H9 (cell line): ENCODE measurements at regions not wholly inside any gene's neighbourhood (a gene's known extent, or its start where the extent isn't known, plus 50 kb on each side); places are given as distances from the start of the nearest gene placed in this dataset.

Experiments used
- DNase-seq: peaks from one replicate; pipeline ENCODE4 v3.0.0-alpha.2; 2017
- H2AFZ ChIP-seq: one replicate; pipeline ENCODE4 v1.6.1; 2013; ENCODE audit warnings: mild to moderate bottlenecking, low read length, control low read depth, moderate library complexity
- H2AK5ac ChIP-seq: 2 replicates; pipeline ENCODE4 v1.6.1; 2013; ENCODE audit warnings: low read length, control low read depth, mixed read lengths; ENCODE audit not compliant: insufficient read length
- H2BK120ac ChIP-seq: one replicate; pipeline ENCODE4 v1.6.1; 2013; ENCODE audit warnings: low read depth, mild to moderate bottlenecking, low read length, control low read depth, inconsistent platforms; ENCODE audit not compliant: poor library complexity, severe bottlenecking
- H2BK12ac ChIP-seq: 2 replicates; pipeline ENCODE4 v1.6.1; 2013; ENCODE audit warnings: low read length, control low read depth, mixed read lengths, low read depth; ENCODE audit not compliant: insufficient read length
- H2BK15ac ChIP-seq: 2 replicates; pipeline ENCODE4 v1.6.1; 2013; ENCODE audit warnings: low read depth, low read length, control low read depth
- H2BK20ac ChIP-seq: one replicate; pipeline ENCODE4 v1.6.1; 2013; ENCODE audit warnings: low read depth, mild to moderate bottlenecking, low read length, control low read depth, inconsistent platforms; ENCODE audit not compliant: poor library complexity, severe bottlenecking
- H2BK5ac ChIP-seq: 2 replicates; pipeline ENCODE4 v1.6.1; 2013; ENCODE audit warnings: low read length, control low read depth, mixed read lengths; ENCODE audit not compliant: insufficient read length
- H3K14ac ChIP-seq: 2 replicates; pipeline ENCODE4 v1.6.1; 2013; ENCODE audit warnings: low read length, control low read depth; ENCODE audit not compliant: insufficient read depth
- H3K18ac ChIP-seq: 2 replicates; pipeline ENCODE4 v1.6.1; 2013; ENCODE audit warnings: low read depth, mild to moderate bottlenecking, mixed read lengths, low read length, control low read depth; ENCODE audit not compliant: insufficient read length
- H3K23ac ChIP-seq: 2 replicates; pipeline ENCODE4 v1.6.1; 2013; ENCODE audit warnings: low read length, control low read depth, mixed read lengths, low read depth; ENCODE audit not compliant: insufficient read length
- H3K23me2 ChIP-seq: 2 replicates; pipeline ENCODE4 v1.6.1; 2013; ENCODE audit warnings: low read depth, mild to moderate bottlenecking, mixed read lengths, low read length, control low read depth; ENCODE audit not compliant: insufficient read length, poor library complexity, severe bottlenecking
- H3K27ac ChIP-seq: 2 replicates; pipeline ENCODE4 v1.5.1; 2013; ENCODE audit warnings: low read length, control low read depth, mixed read lengths, low read depth; ENCODE audit not compliant: insufficient read length
- H3K27me3 ChIP-seq: 2 replicates; pipeline ENCODE4 v1.6.1; 2013; ENCODE audit warnings: low read length, control low read depth, inconsistent platforms; ENCODE audit not compliant: insufficient read depth
- H3K4ac ChIP-seq: 2 replicates; pipeline ENCODE4 v1.6.1; 2013; ENCODE audit warnings: low read depth, mild to moderate bottlenecking, control low read depth, inconsistent platforms, low read length, moderate library complexity
- H3K4me1 ChIP-seq: 2 replicates; pipeline ENCODE4 v1.6.1; 2013; ENCODE audit warnings: low read length, control low read depth, inconsistent platforms; ENCODE audit not compliant: insufficient read depth
- H3K4me2 ChIP-seq: 2 replicates; pipeline ENCODE4 v1.6.1; 2013; ENCODE audit warnings: low read length, control low read depth, mixed read lengths; ENCODE audit not compliant: insufficient read length, insufficient read depth
- H3K56ac ChIP-seq: 2 replicates; pipeline ENCODE4 v1.6.1; 2013; ENCODE audit warnings: low read depth, mild to moderate bottlenecking, mixed read lengths, low read length, control low read depth; ENCODE audit not compliant: insufficient read length
- H3K79me1 ChIP-seq: 2 replicates; pipeline ENCODE4 v1.6.1; 2013; ENCODE audit warnings: low read depth, mild to moderate bottlenecking, moderate library complexity, low read length, control low read depth, inconsistent platforms; ENCODE audit not compliant: insufficient read depth, poor library complexity, severe bottlenecking
- H3K79me2 ChIP-seq: 2 replicates; pipeline ENCODE4 v1.6.1; 2013; ENCODE audit warnings: low read length, control low read depth, inconsistent platforms; ENCODE audit not compliant: insufficient read depth
- H3K9ac ChIP-seq: 2 replicates; pipeline ENCODE4 v1.6.1; 2013; ENCODE audit warnings: low read length, control low read depth, mixed read lengths; ENCODE audit not compliant: insufficient read length; ENCODE audit errors: extremely low read depth
- H3K9me3 ChIP-seq: one replicate; pipeline ENCODE4 v1.6.1; 2013; ENCODE audit warnings: low read depth, low read length, inconsistent platforms; ENCODE audit not compliant: control insufficient read depth
- H3T11ph ChIP-seq: one replicate; pipeline ENCODE4 v1.6.1; 2013; ENCODE audit warnings: mild to moderate bottlenecking, low read length, control low read depth, inconsistent platforms
- H4K20me1 ChIP-seq: one replicate; pipeline ENCODE4 v1.6.1; 2013; ENCODE audit not compliant: control insufficient read depth, insufficient read length, insufficient read depth
- H4K5ac ChIP-seq: 2 replicates; pipeline ENCODE4 v1.6.1; 2013; ENCODE audit warnings: low read depth, mild to moderate bottlenecking, mixed read lengths, low read length, control low read depth; ENCODE audit not compliant: insufficient read length
- H4K8ac ChIP-seq: replicated peaks from 2 replicates; pipeline ENCODE4 v1.6.1; 2013; ENCODE audit warnings: low read length, control low read depth, mixed read lengths, low read depth; ENCODE audit not compliant: insufficient read length
- H4K91ac ChIP-seq: 2 replicates; pipeline ENCODE4 v1.6.1; 2013; ENCODE audit warnings: low read depth, mild to moderate bottlenecking, moderate library complexity, mixed read lengths, low read length, control low read depth; ENCODE audit not compliant: insufficient read length
- H3K27ac Mint-ChIP-seq, 3 experiments: 2 replicates in 2 of 3; 3 replicates in 1 of 3; pipeline ENCODE4 v1.8.0; 2020 to 2021; ENCODE audit warnings: mixed read lengths in 3 of 3, mild to moderate bottlenecking in 1 of 3, moderate library complexity in 1 of 3
- H3K27me3 Mint-ChIP-seq: 2 replicates; pipeline ENCODE4 v1.8.0; 2021; ENCODE audit warnings: low read depth, mild to moderate bottlenecking, moderate library complexity, mixed read lengths
- H3K36me3 Mint-ChIP-seq, 3 experiments: 2 replicates in 2 of 3; 3 replicates in 1 of 3; pipeline ENCODE4 v1.8.0; 2020 to 2021; ENCODE audit warnings: low read depth in 3 of 3, mixed read lengths in 3 of 3; ENCODE audit not compliant: insufficient read depth in 1 of 3
- H3K4me1 Mint-ChIP-seq, 2 experiments: 2 replicates each; pipeline ENCODE4 v1.8.0; 2020; ENCODE audit warnings: mixed read lengths in 2 of 2
- H3K4me3 Mint-ChIP-seq, 2 experiments: 2 replicates in 1 of 2; 3 replicates in 1 of 2; pipeline ENCODE4 v1.8.0; 2020 to 2021; ENCODE audit warnings: mild to moderate bottlenecking in 2 of 2, mixed read lengths in 2 of 2, moderate library complexity in 1 of 2
- H3K9me3 Mint-ChIP-seq, 2 experiments: 2 replicates in 1 of 2; 3 replicates in 1 of 2; pipeline ENCODE4 v1.8.0; 2020; ENCODE audit warnings: mild to moderate bottlenecking in 2 of 2, mixed read lengths in 2 of 2, moderate library complexity in 1 of 2
- WGBS: extraction: QIAGEN DNeasy Blood & Tissue Kit; methylation state at CpG from one replicate; pipeline ENCODE4 v1.1.7; 2013; ENCODE audit warnings: missing lambda C conversion rate, low lambda C conversion rate, mixed read lengths; ENCODE audit not compliant: insufficient read length; ENCODE audit errors: extremely low coverage; 5-methylcytosine and 5-hydroxymethylcytosine counted together
- TF ChIP-seq, protein P1 (sequence below): fragments of 200-600 bp; sonication (generic); conservative IDR thresholded peaks from 3 replicates; pipeline ENCODE4 v1.8.0; 2021; ENCODE audit warnings: antibody characterized with exemption, mild to moderate bottlenecking

DNA sequence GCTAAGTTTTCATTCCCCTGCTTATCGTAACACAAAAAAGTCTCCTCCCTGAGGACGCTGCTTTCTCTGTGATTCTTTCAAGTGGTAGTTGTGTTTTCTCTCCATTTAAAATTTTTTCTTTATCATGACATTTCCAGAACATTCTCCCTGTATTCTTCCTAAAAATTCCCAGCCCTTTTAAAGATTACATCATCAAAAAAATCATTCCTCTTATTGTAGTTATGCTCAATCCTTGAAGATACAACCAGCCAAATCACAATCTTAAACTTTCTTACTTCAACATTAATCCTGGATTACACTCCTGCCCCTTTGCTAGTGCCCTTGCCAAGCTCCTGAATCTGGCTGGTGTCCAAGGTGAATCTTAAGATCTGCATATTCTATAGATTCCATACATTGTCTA is 163.7 kb upstream of the CBLB start:
- Histone ChIP-seq H2BK12ac (no peak overlapping the region), H3K79me1 (no peaks in the 10 kb centered on the region), H2BK20ac (no peak overlapping the region), H3T11ph (no peak overlapping the region), H4K91ac (no peak overlapping the region), H2BK15ac (no peak overlapping the region), H3K27me3 (no peaks in the 10 kb centered on the region), H3K9ac (no peak overlapping the region), H3K79me2 (no peaks in the 10 kb centered on the region), H3K23ac (no peak overlapping the region), H4K5ac (no peak overlapping the region), H3K27ac (no peak overlapping the region), H3K4me1 (no peaks in the 10 kb centered on the region), H3K4ac (no peak overlapping the region), H3K18ac (no peak overlapping the region), H3K23me2 (no peaks in the 10 kb centered on the region), H2BK120ac (no peak overlapping the region), H3K56ac (no peak overlapping the region), H3K9me3 (no peaks in the 10 kb centered on the region), H2AFZ (no peak overlapping the region), H4K20me1 (no peaks in the 10 kb centered on the region), H3K4me2 (no peak overlapping the region), H3K14ac (no peak overlapping the region), H2BK5ac (no peak overlapping the region), H4K8ac (no peak overlapping the region), H2AK5ac (no peak overlapping the region)
- no peak for DNase-seq
- Mint-ChIP-seq H3K4me3 (no peak overlapping the region), H3K27me3 (no peaks in the 10 kb centered on the region), H3K27ac (peak overlapping the region in 1 of 3 experiments; percentile 36; a peak in 2 of 7 replicates), H3K9me3 (no peaks in the 10 kb centered on the region; a peak in 2 of 5 replicates), H3K36me3 (no peaks in the 10 kb centered on the region), H3K4me1 (no peaks in the 10 kb centered on the region)
- no CpG with 5 or more reads among the region's 2 CpGs for WGBS
- TF ChIP-seq, protein P1, sequence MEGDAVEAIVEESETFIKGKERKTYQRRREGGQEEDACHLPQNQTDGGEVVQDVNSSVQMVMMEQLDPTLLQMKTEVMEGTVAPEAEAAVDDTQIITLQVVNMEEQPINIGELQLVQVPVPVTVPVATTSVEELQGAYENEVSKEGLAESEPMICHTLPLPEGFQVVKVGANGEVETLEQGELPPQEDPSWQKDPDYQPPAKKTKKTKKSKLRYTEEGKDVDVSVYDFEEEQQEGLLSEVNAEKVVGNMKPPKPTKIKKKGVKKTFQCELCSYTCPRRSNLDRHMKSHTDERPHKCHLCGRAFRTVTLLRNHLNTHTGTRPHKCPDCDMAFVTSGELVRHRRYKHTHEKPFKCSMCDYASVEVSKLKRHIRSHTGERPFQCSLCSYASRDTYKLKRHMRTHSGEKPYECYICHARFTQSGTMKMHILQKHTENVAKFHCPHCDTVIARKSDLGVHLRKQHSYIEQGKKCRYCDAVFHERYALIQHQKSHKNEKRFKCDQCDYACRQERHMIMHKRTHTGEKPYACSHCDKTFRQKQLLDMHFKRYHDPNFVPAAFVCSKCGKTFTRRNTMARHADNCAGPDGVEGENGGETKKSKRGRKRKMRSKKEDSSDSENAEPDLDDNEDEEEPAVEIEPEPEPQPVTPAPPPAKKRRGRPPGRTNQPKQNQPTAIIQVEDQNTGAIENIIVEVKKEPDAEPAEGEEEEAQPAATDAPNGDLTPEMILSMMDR: no peak
